ENCODE measurements at regions not wholly inside any gene's neighbourhood (a gene's known extent, or its start where the extent isn't known, plus 50 kb on each side); places are given as distances from the start of the nearest gene placed in this dataset.

DNA sequence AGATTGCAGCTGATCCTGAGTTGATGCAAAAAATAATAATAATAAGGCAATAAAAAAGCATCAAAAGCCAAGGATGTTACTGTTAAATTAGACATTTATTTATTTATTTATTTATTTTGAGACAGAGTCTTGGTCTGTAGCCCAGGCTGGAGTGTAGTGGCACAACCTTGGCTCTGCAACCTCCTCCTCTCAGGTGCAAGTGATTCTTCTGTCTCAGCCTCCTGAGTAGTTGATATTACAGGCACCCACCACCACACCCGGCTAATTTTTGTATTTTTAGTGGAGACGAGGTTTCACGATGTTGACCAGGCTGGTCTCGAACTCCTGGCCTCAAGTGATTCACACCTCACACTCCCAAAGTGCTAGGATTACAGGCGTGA is 465.5 kb upstream of the NRP1 start:
- DNase-seq (no peak), ATAC-seq (peak in 2 of 8 donors; percentile 61 to 62)
- Histone ChIP-seq H3K9me3 (no peaks in the 10 kb centered on the region), H3K27ac (peak overlapping the region; percentile 11 to 89 (median 78)), H3K27me3 (no peaks in the 10 kb centered on the region), H3K36me3 (no peaks in the 10 kb centered on the region), H3K4me1 (peaks cover 0 to 15% (median 0%) of the 10 kb centered on the region in 9 donors), H3K4me3 (no peak overlapping the region)
- TF ChIP-seq, protein P1, sequence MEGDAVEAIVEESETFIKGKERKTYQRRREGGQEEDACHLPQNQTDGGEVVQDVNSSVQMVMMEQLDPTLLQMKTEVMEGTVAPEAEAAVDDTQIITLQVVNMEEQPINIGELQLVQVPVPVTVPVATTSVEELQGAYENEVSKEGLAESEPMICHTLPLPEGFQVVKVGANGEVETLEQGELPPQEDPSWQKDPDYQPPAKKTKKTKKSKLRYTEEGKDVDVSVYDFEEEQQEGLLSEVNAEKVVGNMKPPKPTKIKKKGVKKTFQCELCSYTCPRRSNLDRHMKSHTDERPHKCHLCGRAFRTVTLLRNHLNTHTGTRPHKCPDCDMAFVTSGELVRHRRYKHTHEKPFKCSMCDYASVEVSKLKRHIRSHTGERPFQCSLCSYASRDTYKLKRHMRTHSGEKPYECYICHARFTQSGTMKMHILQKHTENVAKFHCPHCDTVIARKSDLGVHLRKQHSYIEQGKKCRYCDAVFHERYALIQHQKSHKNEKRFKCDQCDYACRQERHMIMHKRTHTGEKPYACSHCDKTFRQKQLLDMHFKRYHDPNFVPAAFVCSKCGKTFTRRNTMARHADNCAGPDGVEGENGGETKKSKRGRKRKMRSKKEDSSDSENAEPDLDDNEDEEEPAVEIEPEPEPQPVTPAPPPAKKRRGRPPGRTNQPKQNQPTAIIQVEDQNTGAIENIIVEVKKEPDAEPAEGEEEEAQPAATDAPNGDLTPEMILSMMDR (IDR thresholded peaks at IDR 0.05): no peak
- 58 to 72% methylated on average over 5 of the region's 5 CpGs for WGBS, 2 donors
- intact Hi-C loops (cut with DNase I): loop anchor here in 5 of 10 donors (5.0 to 10.0 kb wide), 3 partner anchors 463 to 468 kb away; partner anchors contain the start of gene NRP1 (in 4 of the 5)

DNA sequence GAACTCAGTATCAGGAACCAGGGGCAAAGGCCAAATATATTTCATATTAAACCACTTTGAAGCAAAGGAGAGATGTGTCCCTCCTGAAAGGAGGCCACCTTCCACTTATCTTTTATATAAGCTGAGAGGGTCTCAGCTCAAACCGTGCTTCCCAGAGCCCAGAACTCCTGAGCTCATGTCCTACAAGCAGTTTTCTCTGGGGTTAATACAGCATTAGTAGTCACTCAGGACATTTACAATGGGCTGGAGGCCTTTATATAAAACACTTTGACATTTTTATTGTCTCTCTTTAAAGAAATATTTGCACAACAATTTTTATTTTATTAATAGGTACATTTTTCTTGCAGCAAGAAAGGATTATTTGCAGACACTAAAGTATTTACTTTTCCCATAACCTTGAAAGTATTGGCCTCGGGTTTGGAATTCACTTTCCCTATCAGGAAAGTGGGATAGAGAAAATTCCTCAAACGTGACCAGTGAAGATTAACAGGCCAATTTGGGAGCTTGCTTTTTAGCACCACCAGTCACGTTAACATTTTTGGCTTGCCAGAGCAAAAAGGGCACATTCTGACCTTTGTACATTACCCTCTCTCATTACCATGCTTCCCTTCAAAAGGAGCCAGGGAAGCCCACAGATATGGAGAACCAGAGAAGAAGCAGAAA is 464.9 kb upstream of the NRP1 start:
- DNase-seq (peak in 1 of 2 donors; percentile 8), ATAC-seq (peak in 6 of 8 donors; percentile 29 to 47 (median 46))
- Histone ChIP-seq H3K4me1 (peaks cover 0 to 15% (median 0%) of the 10 kb centered on the region in 9 donors), H3K9me3 (no peaks in the 10 kb centered on the region), H3K27ac (peak overlapping the region in 8 of 10 donors; percentile 11 to 89 (median 81)), H3K27me3 (no peaks in the 10 kb centered on the region), H3K4me3 (no peak overlapping the region), H3K36me3 (no peaks in the 10 kb centered on the region)
- intact Hi-C loops (cut with DNase I): no loop called here
- TF ChIP-seq, protein P1 (IDR thresholded peaks at IDR 0.05): no peak
- WGBS, 2 donors: 50 to 54% methylated on average over 4 of the region's 4 CpGs

GRCh38 chr10:33798754-33799153 is 464.3 kb upstream of the NRP1 start:
- 71 to 80% methylated on average over 1 of the region's 1 CpG for WGBS, 2 donors

DNA sequence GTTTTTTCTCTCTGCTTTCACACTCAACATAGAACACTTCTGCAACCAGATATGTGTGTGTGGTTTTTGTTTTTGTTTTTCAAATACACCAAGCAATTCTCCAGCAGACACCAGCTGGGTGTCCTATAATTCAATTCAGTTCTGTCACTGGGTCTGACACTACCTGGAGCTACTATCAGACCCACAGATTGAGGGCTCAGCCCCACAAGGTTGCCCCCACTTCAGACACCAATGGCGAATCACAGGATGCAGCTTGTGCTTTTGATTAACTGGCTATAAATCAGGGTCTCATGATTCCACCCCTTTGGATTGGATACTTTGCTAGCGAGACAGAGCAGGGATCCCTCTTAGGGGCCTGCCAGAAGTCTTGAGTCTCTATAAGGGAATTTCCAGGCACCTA is 462.2 kb upstream of the NRP1 start:
- no peak for DNase-seq
- Histone ChIP-seq H3K27ac (no peak overlapping the region), H3K27me3 (no peaks in the 10 kb centered on the region), H3K4me1 (peaks cover 0 to 15% (median 0%) of the 10 kb centered on the region in 9 donors), H3K36me3 (no peaks in the 10 kb centered on the region), H3K9me3 (no peaks in the 10 kb centered on the region), H3K4me3 (no peak overlapping the region)
- no peak for ATAC-seq
- TF ChIP-seq, protein P1 (IDR thresholded peaks at IDR 0.05): no peak
- intact Hi-C loops (cut with DNase I): no loop called here
- WGBS, 2 donors: 96 to 97% methylated on average over 2 of the region's 2 CpGs

More at GRCh38 chr10:33798754-33799153, 464.3 kb upstream of the NRP1 start:
- TF ChIP-seq, protein P1 (IDR thresholded peaks at IDR 0.05): no peak
- peaks cover 0 to 15% (median 0%) of the 10 kb centered on the region in 9 donors for H3K4me1 ChIP-seq
- intact Hi-C loops (cut with DNase I): no loop called here
- DNase-seq: no peak
- H3K27ac ChIP-seq: peak overlapping the region in 6 of 10 donors; percentile 61 to 89 (median 83)
- no peak overlapping the region for H3K4me3 ChIP-seq
- H3K36me3 ChIP-seq: no peaks in the 10 kb centered on the region
- H3K9me3 ChIP-seq: no peaks in the 10 kb centered on the region
- no peak for ATAC-seq
- no peaks in the 10 kb centered on the region for H3K27me3 ChIP-seq
